Glutamatergic neuron (in vitro differentiated cells): ENCODE measurements at regions not wholly inside any gene's neighbourhood (a gene's known extent, or its start where the extent isn't known, plus 50 kb on each side); places are given as distances from the start of the nearest gene placed in this dataset.

Source experiments
- DNase-seq: peaks from one replicate; pipeline ENCODE4 v3.0.0; 2022
- H3K27ac Mint-ChIP-seq: one replicate; pipeline ENCODE4 v1.8.0; 2020; ENCODE audit warnings: mild to moderate bottlenecking, mixed read lengths, inconsistent platforms; ENCODE audit not compliant: unreplicated experiment
- H3K27me3 Mint-ChIP-seq: one replicate; pipeline ENCODE4 v1.8.0; 2020; ENCODE audit warnings: mild to moderate bottlenecking, moderate library complexity, mixed read lengths, inconsistent platforms; ENCODE audit not compliant: unreplicated experiment
- H3K36me3 Mint-ChIP-seq: one replicate; pipeline ENCODE4 v1.8.0; 2020; ENCODE audit warnings: mild to moderate bottlenecking, mixed read lengths, inconsistent platforms; ENCODE audit not compliant: unreplicated experiment
- H3K4me1 Mint-ChIP-seq: one replicate; pipeline ENCODE4 v1.8.0; 2020; ENCODE audit warnings: mild to moderate bottlenecking, low read depth, mixed read lengths, inconsistent platforms; ENCODE audit not compliant: unreplicated experiment
- H3K4me3 Mint-ChIP-seq: one replicate; pipeline ENCODE4 v1.8.0; 2020; ENCODE audit warnings: mild to moderate bottlenecking, mixed read lengths, inconsistent platforms; ENCODE audit not compliant: unreplicated experiment
- H3K9me3 Mint-ChIP-seq: one replicate; pipeline ENCODE4 v1.8.0; 2020; ENCODE audit warnings: mild to moderate bottlenecking, moderate library complexity, mixed read lengths, inconsistent platforms; ENCODE audit not compliant: unreplicated experiment
- CTCF ChIP-seq: fragments of 200-600 bp; sonication (generic); IDR thresholded peaks from one replicate; pipeline ENCODE4 v1.5.0; 2021; ENCODE audit not compliant: partially characterized antibody, unreplicated experiment

GRCh38 chr2:199684832-199685231, 166.2 kb downstream of the FTCDNL1 start:
- TF ChIP-seq CTCF, result no peak
- Mint-ChIP-seq H3K4me3 (no peak overlapping the region), H3K9me3 (no peaks in the 10 kb centered on the region), H3K36me3 (no peaks in the 10 kb centered on the region), H3K4me1 (no peaks in the 10 kb centered on the region), H3K27me3 (peaks cover 2% of the 10 kb centered on the region), H3K27ac (no peak overlapping the region)
- DNase-seq, result no peak

- no peak for DNase-seq
- no peaks in the 10 kb centered on the region for H3K9me3 Mint-ChIP-seq
- H3K36me3 Mint-ChIP-seq, result no peaks in the 10 kb centered on the region
- no peaks in the 10 kb centered on the region for H3K4me1 Mint-ChIP-seq
- no peak overlapping the region for H3K27ac Mint-ChIP-seq
- H3K27me3 Mint-ChIP-seq, result peaks cover 2% of the 10 kb centered on the region
- no peak for TF ChIP-seq CTCF
- no peak overlapping the region for H3K4me3 Mint-ChIP-seq
These were observed 166.8 kb downstream of the FTCDNL1 start for GRCh38 chr2:199684168-199684567.

- Mint-ChIP-seq H3K27me3 (peaks cover 2% of the 10 kb centered on the region), H3K9me3 (no peaks in the 10 kb centered on the region), H3K4me1 (no peaks in the 10 kb centered on the region), H3K27ac (no peak overlapping the region), H3K36me3 (no peaks in the 10 kb centered on the region), H3K4me3 (no peak overlapping the region)
- no peak for DNase-seq
- no peak for TF ChIP-seq CTCF
These were observed 169.0 kb downstream of the FTCDNL1 start for GRCh38 chr2:199682001-199682400.

GRCh38 chr2:199680482-199680881, 170.5 kb downstream of the FTCDNL1 start:
- Mint-ChIP-seq H3K9me3 (no peaks in the 10 kb centered on the region), H3K36me3 (no peaks in the 10 kb centered on the region), H3K27me3 (peaks cover 2% of the 10 kb centered on the region), H3K27ac (no peak overlapping the region), H3K4me3 (no peak overlapping the region), H3K4me1 (no peaks in the 10 kb centered on the region)
- no peak for TF ChIP-seq CTCF
- DNase-seq, result no peak

- no peak for TF ChIP-seq CTCF
- Mint-ChIP-seq H3K4me3 (no peak overlapping the region), H3K27me3 (peaks cover 2% of the 10 kb centered on the region), H3K9me3 (no peaks in the 10 kb centered on the region), H3K4me1 (no peaks in the 10 kb centered on the region), H3K36me3 (no peaks in the 10 kb centered on the region), H3K27ac (no peak overlapping the region)
- DNase-seq, result no peak
These were observed 171.1 kb downstream of the FTCDNL1 start for GRCh38 chr2:199679883-199680282.
